ENCODE measurements at regions not wholly inside any gene's neighbourhood (a gene's known extent, or its start where the extent isn't known, plus 50 kb on each side); places are given as distances from the start of the nearest gene placed in this dataset.

GRCh38 chr22:47270463-47271135, 508.1 kb downstream of the TBC1D22A start:
- DNase-seq (ENCODE audit: low read depth, low spot score): no peak
- Mint-ChIP-seq H3K27me3 (ENCODE audit: low read depth) (peaks cover 25% of the 10 kb centered on the region), H3K4me3 (no peak overlapping the region), H3K4me1 (no peaks in the 10 kb centered on the region), H3K36me3 (ENCODE audit: low read depth) (no peaks in the 10 kb centered on the region), H3K9me3 (peaks cover 3% of the 10 kb centered on the region), H3K27ac (ENCODE audit: unreplicated experiment) (no peak overlapping the region)
- no peak for TF ChIP-seq CTCF (conservative IDR thresholded peaks at IDR 0.05)

- Mint-ChIP-seq H3K27ac (ENCODE audit: unreplicated experiment) (no peak overlapping the region), H3K9me3 (peaks cover 3% of the 10 kb centered on the region), H3K4me1 (no peaks in the 10 kb centered on the region), H3K4me3 (no peak overlapping the region), H3K36me3 (ENCODE audit: low read depth) (no peaks in the 10 kb centered on the region), H3K27me3 (ENCODE audit: low read depth) (peaks cover 23% of the 10 kb centered on the region)
- TF ChIP-seq CTCF (conservative IDR thresholded peaks at IDR 0.05): no peak
- no peak for DNase-seq (ENCODE audit: low read depth, low spot score)
These were observed 507.2 kb downstream of the TBC1D22A start for GRCh38 chr22:47269516-47270088.

GRCh38 chr22:47267513-47268282, 505.2 kb downstream of the TBC1D22A start:
- no peaks in the 10 kb centered on the region for H3K36me3 Mint-ChIP-seq (ENCODE audit: low read depth)
- no peak for DNase-seq (ENCODE audit: low read depth, low spot score)
- H3K27ac Mint-ChIP-seq (ENCODE audit: unreplicated experiment): no peak overlapping the region
- peaks cover 3% of the 10 kb centered on the region for H3K9me3 Mint-ChIP-seq
- no peaks in the 10 kb centered on the region for H3K4me1 Mint-ChIP-seq
- H3K27me3 Mint-ChIP-seq (ENCODE audit: low read depth): peaks cover 23% of the 10 kb centered on the region
- H3K4me3 Mint-ChIP-seq: no peak overlapping the region
- TF ChIP-seq CTCF (conservative IDR thresholded peaks at IDR 0.05): no peak

- TF ChIP-seq CTCF (conservative IDR thresholded peaks at IDR 0.05): no peak
- H3K4me3 Mint-ChIP-seq: no peak overlapping the region
- H3K27me3 Mint-ChIP-seq (ENCODE audit: low read depth): peaks cover 20% of the 10 kb centered on the region
- no peak overlapping the region for H3K27ac Mint-ChIP-seq (ENCODE audit: unreplicated experiment)
- H3K4me1 Mint-ChIP-seq: no peaks in the 10 kb centered on the region
- no peaks in the 10 kb centered on the region for H3K36me3 Mint-ChIP-seq (ENCODE audit: low read depth)
- DNase-seq (ENCODE audit: low read depth, low spot score): no peak
- peaks cover 5% of the 10 kb centered on the region for H3K9me3 Mint-ChIP-seq
These were observed 503.9 kb downstream of the TBC1D22A start for GRCh38 chr22:47266329-47266728.

- Mint-ChIP-seq H3K27ac (ENCODE audit: unreplicated experiment) (no peak overlapping the region), H3K9me3 (peaks cover 9% of the 10 kb centered on the region), H3K27me3 (ENCODE audit: low read depth) (peaks cover 19% of the 10 kb centered on the region), H3K36me3 (ENCODE audit: low read depth) (peaks cover 3% of the 10 kb centered on the region), H3K4me3 (no peak overlapping the region), H3K4me1 (no peaks in the 10 kb centered on the region)
- no peak for DNase-seq (ENCODE audit: low read depth, low spot score)
- TF ChIP-seq CTCF (conservative IDR thresholded peaks at IDR 0.05): no peak
These were observed 498.1 kb downstream of the TBC1D22A start for GRCh38 chr22:47260551-47260950.

All from neural crest cell (in vitro differentiated cells).